Globus pallidus (tissue), 1 donor: ENCODE measurements at regions not wholly inside any gene's neighbourhood (a gene's known extent, or its start where the extent isn't known, plus 50 kb on each side); places are given as distances from the start of the nearest gene placed in this dataset.
"Not testable (repeated sequence)": the region's sequence is repeated elsewhere in the genome, so short reads cannot be mapped to it uniquely, and the experiment has no call there.

Source experiments
- DNase-seq: peaks from one replicate; pipeline ENCODE4 v3.0.0-alpha.2; 2015; ENCODE audit warnings: low spot score

DNA sequence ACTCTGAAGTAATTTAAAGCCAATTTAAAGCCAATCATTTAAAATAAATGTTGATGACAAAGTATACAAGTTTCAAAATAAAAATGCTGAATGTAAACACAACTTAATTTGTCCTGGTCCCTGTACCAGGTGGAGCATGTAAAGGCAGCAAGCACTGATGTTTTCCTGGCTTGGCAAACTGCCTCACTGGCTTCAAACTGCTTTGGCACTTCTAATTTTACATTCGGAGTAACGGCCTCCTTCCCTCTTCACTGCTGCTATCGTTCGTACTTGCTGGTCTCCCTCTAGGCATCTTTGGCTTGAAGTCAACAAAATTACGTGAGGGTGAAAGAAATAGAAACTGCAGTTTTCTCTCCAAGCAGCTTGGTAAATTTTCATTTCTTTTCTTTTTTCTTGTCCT, 287.9 kb downstream of the LTN1 start:
- DNase-seq, result no peak

- DNase-seq, result no peak
These were observed 288.8 kb downstream of the LTN1 start for GRCh38 chr21:28703861-28704260.

DNA sequence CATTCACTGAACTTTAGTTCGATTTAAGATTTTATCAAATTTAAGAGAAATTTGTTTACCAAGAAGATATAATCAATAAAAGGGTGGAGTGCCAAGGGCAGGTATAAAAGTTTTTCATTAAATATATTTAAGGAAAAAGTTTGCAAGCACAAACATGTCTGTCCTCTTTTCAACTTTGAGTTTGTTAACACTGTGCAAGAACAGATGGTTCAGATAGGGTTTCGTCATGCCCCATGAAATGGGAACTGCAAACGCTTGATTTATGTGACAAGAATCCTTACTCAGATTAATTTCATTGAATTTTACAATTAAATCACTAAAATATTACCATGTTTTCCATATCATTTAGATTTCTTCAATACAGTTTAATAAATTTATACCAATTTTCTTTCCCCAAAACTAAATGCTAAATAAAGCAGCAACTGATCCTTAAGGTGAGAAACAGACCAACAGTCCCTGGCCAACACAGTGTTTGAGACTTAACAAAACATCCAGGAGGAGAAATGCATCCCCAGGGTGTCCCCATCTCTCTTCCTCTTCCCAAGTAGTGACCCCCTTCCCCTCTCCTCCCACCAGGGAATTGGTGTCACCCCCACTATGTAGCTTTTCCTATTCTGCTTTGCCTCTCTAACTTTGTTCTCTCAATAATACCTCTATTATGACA, 292.9 kb downstream of the LTN1 start:
- DNase-seq, result no peak

- no peak for DNase-seq
These were observed 293.5 kb downstream of the LTN1 start for GRCh38 chr21:28699186-28699585.

GRCh38 chr21:28696844-28697410, 295.8 kb downstream of the LTN1 start:
- no peak for DNase-seq

DNA sequence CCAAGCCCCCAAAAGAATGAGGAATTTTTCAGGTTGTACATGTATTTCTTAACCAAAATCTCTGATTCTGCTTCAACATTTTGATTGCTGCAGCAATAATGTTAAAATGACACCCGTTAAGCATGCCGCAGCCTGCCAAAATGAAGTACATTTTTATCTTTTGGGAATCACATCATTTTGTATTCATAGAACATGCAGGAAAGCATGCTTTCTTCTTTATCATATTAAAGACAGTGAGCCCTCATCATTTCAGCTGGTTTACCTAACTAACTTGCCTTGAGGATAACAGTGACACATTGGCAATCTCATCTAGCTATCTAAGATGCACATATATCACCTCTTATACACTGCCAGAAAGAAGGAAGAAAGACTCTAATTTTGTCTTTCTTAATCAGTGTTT, 299.2 kb downstream of the LTN1 start:
- DNase-seq, result no peak

- no peak for DNase-seq
These were observed 302.5 kb downstream of the LTN1 start for GRCh38 chr21:28690196-28690595.

DNA sequence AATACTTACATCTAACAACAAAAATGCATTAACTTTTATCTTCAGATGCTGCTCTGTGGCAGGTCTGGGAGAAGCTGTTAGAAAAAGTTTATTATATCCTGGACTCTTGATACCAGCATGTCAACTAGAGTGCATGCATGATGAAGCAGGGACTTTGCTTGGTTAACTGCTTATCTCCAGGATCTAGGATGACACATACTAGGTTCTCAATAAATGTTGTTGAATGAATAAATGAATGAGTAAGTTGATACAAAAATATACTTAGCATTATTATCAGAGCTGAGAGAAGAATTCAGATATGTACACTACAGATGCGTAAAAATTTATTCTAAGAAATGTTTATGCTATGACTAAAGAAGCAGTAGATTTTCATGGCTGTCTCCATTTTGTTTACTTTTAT, 304.3 kb downstream of the LTN1 start:
- no peak for DNase-seq

DNA sequence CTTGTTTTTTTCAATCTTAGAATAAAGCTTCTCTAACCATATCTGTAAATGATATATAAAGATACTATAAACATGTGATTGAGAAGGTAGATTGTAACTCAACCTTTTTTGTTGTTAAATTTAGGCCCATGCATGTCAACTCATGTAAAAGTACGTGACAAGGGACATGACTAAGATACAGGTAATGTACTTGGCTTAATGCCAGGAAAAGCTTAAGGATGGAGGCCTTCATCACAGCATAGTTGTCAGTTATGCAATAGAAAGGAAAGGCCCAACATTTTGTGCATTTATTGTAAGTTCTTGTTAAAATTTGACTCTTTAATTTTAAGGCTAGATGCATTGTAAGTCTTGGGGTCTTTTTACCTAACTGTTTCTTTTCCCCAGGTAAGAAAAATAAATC, 305.1 kb downstream of the LTN1 start:
- DNase-seq, result no peak

DNA sequence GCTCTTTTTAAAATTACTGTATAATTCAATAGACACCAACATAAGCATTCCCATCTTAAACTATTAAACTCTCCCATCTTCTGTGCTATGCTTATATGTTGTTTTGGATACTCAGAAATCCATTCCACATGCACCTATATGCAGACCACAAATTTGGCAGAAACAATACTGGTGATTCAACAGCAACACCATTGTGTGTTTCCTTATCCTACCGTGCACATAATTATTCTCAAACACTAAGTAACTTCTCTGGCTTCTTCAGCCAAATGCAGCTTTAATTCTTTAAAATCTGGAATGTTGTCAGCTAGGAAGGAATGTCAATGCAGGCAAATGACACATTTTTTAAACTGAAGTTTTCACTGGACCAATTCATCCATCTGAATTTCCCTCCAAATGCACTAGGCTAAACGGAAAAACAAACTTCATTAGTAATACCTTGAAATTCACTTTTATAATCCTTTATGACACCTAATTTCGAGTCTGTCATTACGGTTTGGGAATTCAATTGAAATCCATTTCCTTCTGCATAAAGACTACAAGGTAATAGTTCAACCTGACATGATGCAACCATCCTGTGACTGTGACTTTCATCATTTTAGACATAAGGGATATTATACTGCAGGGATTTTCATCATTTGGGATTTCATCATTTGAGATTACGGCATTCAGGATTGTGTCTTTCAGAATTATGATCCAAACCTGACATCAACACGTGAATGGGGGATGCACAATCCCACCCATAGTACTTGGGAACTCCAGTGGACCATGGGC, 308.5 kb downstream of the LTN1 start:
- no peak for DNase-seq

GRCh38 chr21:28682884-28683283, 309.8 kb downstream of the LTN1 start:
- not testable (repeated sequence) for DNase-seq

GRCh38 chr21:28677096-28677495, 315.6 kb downstream of the LTN1 start:
- not testable (repeated sequence) for DNase-seq

DNA sequence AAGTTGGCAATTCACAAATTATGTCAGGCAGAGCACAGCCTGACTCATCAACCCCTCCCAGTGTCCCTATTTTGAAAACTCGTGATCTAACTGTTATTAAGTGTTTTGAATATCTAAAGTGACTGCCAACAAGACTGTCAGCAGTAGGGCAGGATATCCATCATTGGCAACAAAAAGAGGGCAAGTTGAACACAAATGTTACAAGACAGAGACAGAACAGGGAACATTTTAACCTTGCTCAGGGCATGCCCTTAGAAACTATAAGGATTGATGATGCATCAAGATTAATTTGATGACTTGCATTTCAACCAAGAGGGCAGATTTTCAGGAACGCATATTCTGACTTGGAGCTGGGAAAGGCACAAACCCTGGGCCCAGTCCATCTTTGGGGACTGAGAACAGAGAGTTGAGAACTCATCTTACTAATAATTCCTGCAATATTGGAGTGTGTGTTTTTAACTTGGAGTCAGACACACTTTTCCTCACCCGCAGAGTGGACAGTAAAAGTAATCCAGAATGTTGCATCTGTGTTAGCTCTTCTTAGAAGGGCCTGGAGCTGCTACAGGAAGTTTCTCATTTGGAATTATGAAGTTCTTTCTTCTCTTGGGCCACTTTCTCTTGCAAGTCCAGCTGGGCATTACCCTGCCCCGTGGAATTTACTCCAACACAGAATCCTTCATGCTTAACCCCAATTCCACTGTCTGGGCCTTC, 317.2 kb downstream of the LTN1 start:
- DNase-seq, result no peak

DNA sequence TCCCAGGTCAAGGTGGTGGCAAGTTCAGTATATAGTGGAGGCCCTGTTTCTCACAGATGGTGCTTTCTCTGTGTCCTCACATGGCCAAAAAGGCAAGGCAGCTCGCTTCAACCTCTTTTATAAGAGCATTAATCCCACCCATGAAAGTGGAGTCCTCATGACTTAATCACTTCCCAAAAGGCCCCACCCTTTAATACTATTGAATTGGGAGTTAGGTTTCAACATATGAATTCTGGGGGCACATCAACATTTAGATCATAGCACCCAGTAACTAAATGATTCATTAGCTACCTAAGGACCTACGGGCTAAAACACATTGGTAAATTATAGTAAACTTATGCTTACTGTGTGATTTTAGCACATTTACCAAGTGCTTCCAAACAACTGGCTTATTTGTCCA, 317.9 kb downstream of the LTN1 start:
- no peak for DNase-seq

DNA sequence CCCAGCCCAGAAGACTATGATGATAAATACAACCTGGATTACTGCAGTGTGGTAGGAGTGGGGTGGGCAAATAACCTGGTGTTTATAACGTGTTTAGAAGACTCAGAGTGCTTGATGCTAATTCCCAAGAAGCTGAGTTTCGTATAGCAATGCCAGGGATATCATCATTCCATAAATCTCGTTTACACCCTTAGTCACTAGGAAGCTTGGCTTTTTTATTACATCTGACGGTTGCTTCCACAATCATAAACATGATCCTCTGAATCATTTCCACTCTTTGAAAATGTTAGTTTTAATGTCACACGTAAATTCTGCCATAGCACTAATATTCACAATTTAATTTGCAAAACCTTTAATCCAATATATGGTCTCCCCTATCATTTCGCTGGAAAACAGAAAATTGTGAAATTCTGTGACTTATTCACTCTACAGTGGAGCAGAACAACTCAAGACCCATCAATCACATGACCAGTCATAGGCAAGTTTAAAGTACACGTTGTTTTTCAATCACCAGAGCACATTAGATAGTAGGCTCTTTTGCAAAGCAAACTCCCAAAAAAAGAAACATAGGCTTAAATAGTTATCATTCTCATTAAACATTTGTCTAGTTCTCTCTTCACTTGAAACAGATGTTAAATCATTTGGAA, 321.0 kb downstream of the LTN1 start:
- no peak for DNase-seq

GRCh38 chr21:28669971-28670653, 322.6 kb downstream of the LTN1 start:
- DNase-seq, result no peak

- no peak for DNase-seq
These were observed 323.4 kb downstream of the LTN1 start for GRCh38 chr21:28669321-28669720.

GRCh38 chr21:28663754-28664153, 328.9 kb downstream of the LTN1 start:
- DNase-seq, result no peak

DNA sequence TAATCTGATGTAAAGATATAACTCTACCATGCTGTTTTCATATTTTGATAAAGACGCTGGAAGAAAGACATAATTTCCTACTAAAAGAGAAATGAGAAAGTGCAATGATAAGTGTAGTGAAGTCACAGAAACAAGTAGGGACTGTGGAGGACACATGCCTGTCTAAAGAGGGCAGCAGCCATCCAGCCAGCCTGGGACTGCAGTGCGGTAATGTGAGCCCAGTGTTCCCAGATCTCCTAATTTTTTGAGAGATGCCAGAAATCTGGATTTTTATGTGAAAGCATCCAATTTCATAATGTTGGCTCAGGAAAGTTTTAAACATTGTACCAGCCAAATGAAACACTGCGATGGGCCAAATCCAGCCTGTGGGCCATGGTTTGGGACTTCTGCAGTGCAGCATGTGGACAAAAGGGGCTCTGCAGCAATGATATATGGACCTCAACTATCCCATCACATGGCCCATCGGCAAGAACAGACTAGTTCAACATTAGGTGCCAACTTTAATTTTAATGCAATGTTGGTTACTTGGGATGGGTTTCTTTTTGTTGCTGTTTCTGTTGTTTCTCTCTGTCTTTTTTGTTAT, 329.5 kb downstream of the LTN1 start:
- no peak for DNase-seq

GRCh38 chr21:28657566-28657965, 335.1 kb downstream of the LTN1 start:
- DNase-seq, result no peak

- DNase-seq, result no peak
These were observed 337.2 kb downstream of the LTN1 start for GRCh38 chr21:28655471-28655870.
